GM12878 (cell line): ENCODE measurements at regions not wholly inside any gene's neighbourhood (a gene's known extent, or its start where the extent isn't known, plus 50 kb on each side); places are given as distances from the start of the nearest gene placed in this dataset.

Experiments
- ATAC-seq: fragments of 200-7000 bp; cut with Tn5 transposase; 3 replicates; pipeline ENCODE4 v1.9.1; 2020; ENCODE audit warnings: mild to moderate bottlenecking, moderate library complexity
- BruUV-seq: library from RNA; stranded (reverse); fragments of 400-500 nt; replicated peaks from 2 replicates; lab custom pipeline; 2021; lab: Mats Ljungman, UMichigan
- CTCF ChIA-PET: fragments of 300-600 bp; sonication (Branson Sonifier 250); formaldehyde crosslinking; extraction: SDS; loops from one replicate; lab custom pipeline; 2021; ENCODE audit warnings: inconsistent platforms; lab: Yijun Ruan, JAX
- POLR2A ChIA-PET: fragments of 350-600 bp; formaldehyde crosslinking; extraction: SDS; loops from one replicate; lab custom pipeline; 2021; ENCODE audit warnings: inconsistent platforms; lab: Charles Lee
- RAD21 ChIA-PET: fragments of 300-600 bp; sonication (Branson Sonifier 250); formaldehyde crosslinking; loops from one replicate; lab custom pipeline; 2023; ENCODE audit warnings: antibody characterized with exemption; ENCODE audit not compliant: unreplicated experiment; lab: Charles Lee
- SMC1A ChIA-PET: fragments of 300-600 bp; sonication (Branson Sonifier 250); formaldehyde crosslinking; loops from one replicate; lab custom pipeline; 2023; ENCODE audit not compliant: unreplicated experiment, uncharacterized antibody; lab: Charles Lee
- DNase-seq: peaks from one replicate; pipeline ENCODE4 v3.0.0-alpha.2; 2011; ENCODE audit warnings: low read depth, low spot score
- FAIRE-seq: peaks from 3 replicates; lab custom pipeline; 2011; peaks lifted over from hg19 to GRCh38; lab: Jason Lieb, UNC
- H2AFZ ChIP-seq: 2 replicates; pipeline ENCODE4 v1.6.0; 2011; ENCODE audit warnings: low read depth, low read length, control low read depth; ENCODE audit not compliant: control insufficient read depth
- H3K27ac ChIP-seq: 2 replicates; pipeline ENCODE4 v1.5.1; 2011; ENCODE audit warnings: control low read depth; ENCODE audit not compliant: control insufficient read depth, insufficient read depth
- H3K27me3 ChIP-seq, 2 experiments: replicated peaks in 1 of 2; 2 replicates each; pipeline versions ENCODE4 v1.6.0 to v1.6.1; 2011; ENCODE audit warnings: low read length in 1 of 2; ENCODE audit not compliant: control insufficient read depth in 2 of 2, insufficient read depth in 2 of 2
- H3K36me3 ChIP-seq, 2 experiments: 2 replicates each; pipeline ENCODE4 v1.5.1; 2011; ENCODE audit warnings: low read length in 1 of 2; ENCODE audit not compliant: control insufficient read depth in 2 of 2, insufficient read depth in 2 of 2
- H3K4me1 ChIP-seq: 2 replicates; pipeline ENCODE4 v1.6.1; 2011; ENCODE audit warnings: mild to moderate bottlenecking, low read length, moderate library complexity, mixed read lengths; ENCODE audit not compliant: control insufficient read depth, insufficient read depth
- H3K4me2 ChIP-seq: 2 replicates; pipeline ENCODE4 v1.6.0; 2011; ENCODE audit warnings: control low read depth; ENCODE audit not compliant: control insufficient read depth, insufficient read depth
- H3K4me3 ChIP-seq: fragments of 200-600 bp; sonication (generic); 2 replicates; pipeline ENCODE4 v1.5.1; 2016
- H3K79me2 ChIP-seq: 2 replicates; pipeline ENCODE4 v1.6.0; 2011; ENCODE audit warnings: low read length; ENCODE audit not compliant: control insufficient read depth, insufficient read depth
- H3K9ac ChIP-seq: 2 replicates; pipeline ENCODE4 v1.8.0; 2011; ENCODE audit warnings: low read length, control low read depth, mixed read lengths; ENCODE audit not compliant: control insufficient read depth, insufficient read depth
- H3K9me3 ChIP-seq: replicated peaks from 3 replicates; pipeline ENCODE4 v1.5.1; 2011; ENCODE audit warnings: mild to moderate bottlenecking, low read length; ENCODE audit not compliant: control insufficient read depth, insufficient read depth
- H4K20me1 ChIP-seq: 2 replicates; pipeline ENCODE4 v1.6.0; 2011; ENCODE audit not compliant: control insufficient read depth, insufficient read depth
- ESRRA ChIP-seq: IDR thresholded peaks from 2 replicates; pipeline ENCODE4 v1.6.1; 2012; ENCODE audit warnings: mild to moderate bottlenecking, low read length, improper control_type of control experiment
- KLF5 ChIP-seq: fragments of 450-650 bp; IDR thresholded peaks from 2 replicates; pipeline ENCODE4 v1.6.1; 2014; ENCODE audit warnings: mild to moderate bottlenecking; ENCODE audit not compliant: partially characterized antibody
- LARP7 ChIP-seq: fragments of 450-650 bp; IDR thresholded peaks from 2 replicates; pipeline ENCODE4 v1.6.1; 2017; ENCODE audit warnings: mild to moderate bottlenecking
- NRF1 ChIP-seq: conservative IDR thresholded peaks from 2 replicates; pipeline ENCODE4 v1.6.1; 2011; ENCODE audit warnings: mild to moderate bottlenecking, low read depth, low read length, improper control_type of control experiment
- PML ChIP-seq: IDR thresholded peaks from 2 replicates; pipeline ENCODE4 v1.6.1; 2012; ENCODE audit warnings: low read length, inconsistent platforms
- POLR2AphosphoS2 ChIP-seq: IDR thresholded peaks from 2 replicates; pipeline ENCODE4 v1.6.1; 2011; ENCODE audit warnings: low read depth, mild to moderate bottlenecking, low read length, improper control_type of control experiment, moderate library complexity
- POLR2AphosphoS5 ChIP-seq: IDR thresholded peaks from 2 replicates; pipeline ENCODE4 v1.6.1; 2011; ENCODE audit warnings: mild to moderate bottlenecking, low read length, inconsistent platforms
- POU2F2 ChIP-seq: IDR thresholded peaks from 3 replicates; pipeline ENCODE4 v1.6.1; 2011; ENCODE audit warnings: low read depth, mild to moderate bottlenecking, low read length, borderline replicate concordance
- RB1 ChIP-seq: fragments of 450-650 bp; formaldehyde crosslinking; IDR thresholded peaks from 2 replicates; pipeline ENCODE4 v1.6.1; 2017; ENCODE audit warnings: mild to moderate bottlenecking, borderline replicate concordance
- RELA ChIP-seq: fragments of 450-650 bp; IDR thresholded peaks from 2 replicates; pipeline ENCODE4 v1.8.0; 2014; ENCODE audit warnings: borderline replicate concordance; ENCODE audit not compliant: partially characterized antibody
- RFX5 ChIP-seq: IDR thresholded peaks from 2 replicates; pipeline ENCODE4 v1.6.1; 2011; ENCODE audit warnings: low read depth, low read length, improper control_type of control experiment
- SIN3A ChIP-seq: IDR thresholded peaks from 2 replicates; pipeline ENCODE4 v1.6.1; 2012; ENCODE audit warnings: low read depth, low read length, improper control_type of control experiment
- STAT1 ChIP-seq: fragments of 450-650 bp; conservative IDR thresholded peaks from 2 replicates; pipeline ENCODE4 v1.6.1; 2014; ENCODE audit warnings: antibody characterized with exemption, mild to moderate bottlenecking
- ZNF622 ChIP-seq: fragments of 450-650 bp; IDR thresholded peaks from 2 replicates; pipeline ENCODE4 v1.6.1; 2017; ENCODE audit warnings: mild to moderate bottlenecking, inconsistent platforms
- WGBS: methylation state at CpG from one replicate; pipeline ENCODE4 v1.1.6; 2016; ENCODE audit warnings: low lambda C conversion rate; ENCODE audit not compliant: insufficient replicate concordance, insufficient coverage; ENCODE audit errors: missing lambda C conversion rate; 5-methylcytosine and 5-hydroxymethylcytosine counted together
- in situ Hi-C: fragments of 300-500 bp; cut with MboI; formaldehyde crosslinking; loops from 9 replicates; pipeline ENCODE4 v1.14.3; 2018; ENCODE audit warnings: mixed read lengths
- intact Hi-C: fragments of 100-400 bp; cut with micrococcal nuclease; formaldehyde crosslinking; loops from one replicate; pipeline ENCODE4 v1.14.2; 2022; ENCODE audit not compliant: unreplicated experiment
- TF ChIP-seq, protein P1 (sequence below), 3 experiments: IDR thresholded peaks in 2 of 3; conservative IDR thresholded peaks in 1 of 3; 2 replicates each; pipeline ENCODE4 v1.5.1; 2011; ENCODE audit warnings: low read depth in 3 of 3, low read length in 3 of 3, mild to moderate bottlenecking in 3 of 3, control low read depth in 2 of 3, moderate library complexity in 2 of 3, inconsistent platforms in 1 of 3, mixed read lengths in 1 of 3; ENCODE audit not compliant: control insufficient read depth in 2 of 3, insufficient read depth in 1 of 3; ENCODE audit errors: extremely low read depth in 1 of 3
- TF ChIP-seq, protein P2 (sequence below): fragments of 450-650 bp; IDR thresholded peaks from 2 replicates; pipeline ENCODE4 v1.6.1; 2017; ENCODE audit warnings: mild to moderate bottlenecking
- TF ChIP-seq, protein P3 (sequence below): fragments of 450-650 bp; IDR thresholded peaks from 2 replicates; pipeline ENCODE4 v1.6.1; 2017; ENCODE audit warnings: mild to moderate bottlenecking, low read depth, inconsistent platforms; ENCODE audit not compliant: poor library complexity, severe bottlenecking

DNA sequence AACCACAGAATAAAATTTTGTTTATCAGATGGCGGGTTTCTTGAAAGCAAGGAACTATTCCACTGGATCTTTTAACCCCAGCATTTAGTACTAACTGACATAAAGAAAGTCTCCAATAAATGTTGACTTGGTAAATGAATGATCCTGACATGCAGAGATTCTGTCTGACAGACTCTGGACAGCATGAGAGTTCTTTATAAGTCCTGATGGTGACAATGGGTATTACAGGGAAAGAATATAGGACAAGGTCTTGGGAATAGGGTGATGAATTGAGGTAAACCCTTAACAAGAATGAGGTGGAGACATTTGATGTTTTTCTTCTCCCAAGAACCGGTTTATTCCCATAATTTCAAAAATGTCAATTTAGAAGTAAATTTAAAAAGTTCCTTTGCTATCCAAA, 453.9 kb downstream of the TUSC1 start:
- 0% methylated on average over 2 of the region's 2 CpGs for WGBS
- intact Hi-C loops (no loop called here), in situ Hi-C loops (no loop called here)
- no peak overlapping the region for H3K4me3 ChIP-seq
- H3K4me2 ChIP-seq = no peak overlapping the region
- no peaks in the 10 kb centered on the region for H3K27me3 ChIP-seq
- no peak overlapping the region for H3K9ac ChIP-seq
- H3K27ac ChIP-seq = no peak overlapping the region
- ChIA-PET POLR2A (no interaction called here), CTCF (no interaction called here), RAD21 (no interaction called here), SMC1A (no interaction called here)
- H3K4me1 ChIP-seq = no peaks in the 10 kb centered on the region
- BruUV-seq = no TSS peak
- H3K36me3 ChIP-seq = no peaks in the 10 kb centered on the region
- ATAC-seq (no peak), DNase-seq (no peak), FAIRE-seq (no peak)
- TF ChIP-seq, protein P1, sequence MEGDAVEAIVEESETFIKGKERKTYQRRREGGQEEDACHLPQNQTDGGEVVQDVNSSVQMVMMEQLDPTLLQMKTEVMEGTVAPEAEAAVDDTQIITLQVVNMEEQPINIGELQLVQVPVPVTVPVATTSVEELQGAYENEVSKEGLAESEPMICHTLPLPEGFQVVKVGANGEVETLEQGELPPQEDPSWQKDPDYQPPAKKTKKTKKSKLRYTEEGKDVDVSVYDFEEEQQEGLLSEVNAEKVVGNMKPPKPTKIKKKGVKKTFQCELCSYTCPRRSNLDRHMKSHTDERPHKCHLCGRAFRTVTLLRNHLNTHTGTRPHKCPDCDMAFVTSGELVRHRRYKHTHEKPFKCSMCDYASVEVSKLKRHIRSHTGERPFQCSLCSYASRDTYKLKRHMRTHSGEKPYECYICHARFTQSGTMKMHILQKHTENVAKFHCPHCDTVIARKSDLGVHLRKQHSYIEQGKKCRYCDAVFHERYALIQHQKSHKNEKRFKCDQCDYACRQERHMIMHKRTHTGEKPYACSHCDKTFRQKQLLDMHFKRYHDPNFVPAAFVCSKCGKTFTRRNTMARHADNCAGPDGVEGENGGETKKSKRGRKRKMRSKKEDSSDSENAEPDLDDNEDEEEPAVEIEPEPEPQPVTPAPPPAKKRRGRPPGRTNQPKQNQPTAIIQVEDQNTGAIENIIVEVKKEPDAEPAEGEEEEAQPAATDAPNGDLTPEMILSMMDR (IDR thresholded peaks at IDR 0.05 in 2 of 3, conservative IDR thresholded peaks at IDR 0.05 in 1 of 3; ENCODE audit: control insufficient read depth in 2 of 3, extremely low read depth in 1 of 3, insufficient read depth in 1 of 3, low read depth in 3 of 3, low read length in 3 of 3) = no peak
- TF ChIP-seq POLR2AphosphoS5 = no peak
- no peak for TF ChIP-seq LARP7
- TF ChIP-seq, protein P2, sequence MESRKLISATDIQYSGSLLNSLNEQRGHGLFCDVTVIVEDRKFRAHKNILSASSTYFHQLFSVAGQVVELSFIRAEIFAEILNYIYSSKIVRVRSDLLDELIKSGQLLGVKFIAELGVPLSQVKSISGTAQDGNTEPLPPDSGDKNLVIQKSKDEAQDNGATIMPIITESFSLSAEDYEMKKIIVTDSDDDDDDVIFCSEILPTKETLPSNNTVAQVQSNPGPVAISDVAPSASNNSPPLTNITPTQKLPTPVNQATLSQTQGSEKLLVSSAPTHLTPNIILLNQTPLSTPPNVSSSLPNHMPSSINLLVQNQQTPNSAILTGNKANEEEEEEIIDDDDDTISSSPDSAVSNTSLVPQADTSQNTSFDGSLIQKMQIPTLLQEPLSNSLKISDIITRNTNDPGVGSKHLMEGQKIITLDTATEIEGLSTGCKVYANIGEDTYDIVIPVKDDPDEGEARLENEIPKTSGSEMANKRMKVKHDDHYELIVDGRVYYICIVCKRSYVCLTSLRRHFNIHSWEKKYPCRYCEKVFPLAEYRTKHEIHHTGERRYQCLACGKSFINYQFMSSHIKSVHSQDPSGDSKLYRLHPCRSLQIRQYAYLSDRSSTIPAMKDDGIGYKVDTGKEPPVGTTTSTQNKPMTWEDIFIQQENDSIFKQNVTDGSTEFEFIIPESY = no peak
- TF ChIP-seq RB1 = no peak
- TF ChIP-seq SIN3A = no peak
- no peak for TF ChIP-seq RFX5
- no peak for TF ChIP-seq STAT1
- TF ChIP-seq ZNF622 = no peak
- TF ChIP-seq ESRRA = no peak
- no peak for TF ChIP-seq POU2F2
- no peak for TF ChIP-seq RELA
- TF ChIP-seq POLR2AphosphoS2 = no peak
- no peak for TF ChIP-seq NRF1
- TF ChIP-seq, protein P3, sequence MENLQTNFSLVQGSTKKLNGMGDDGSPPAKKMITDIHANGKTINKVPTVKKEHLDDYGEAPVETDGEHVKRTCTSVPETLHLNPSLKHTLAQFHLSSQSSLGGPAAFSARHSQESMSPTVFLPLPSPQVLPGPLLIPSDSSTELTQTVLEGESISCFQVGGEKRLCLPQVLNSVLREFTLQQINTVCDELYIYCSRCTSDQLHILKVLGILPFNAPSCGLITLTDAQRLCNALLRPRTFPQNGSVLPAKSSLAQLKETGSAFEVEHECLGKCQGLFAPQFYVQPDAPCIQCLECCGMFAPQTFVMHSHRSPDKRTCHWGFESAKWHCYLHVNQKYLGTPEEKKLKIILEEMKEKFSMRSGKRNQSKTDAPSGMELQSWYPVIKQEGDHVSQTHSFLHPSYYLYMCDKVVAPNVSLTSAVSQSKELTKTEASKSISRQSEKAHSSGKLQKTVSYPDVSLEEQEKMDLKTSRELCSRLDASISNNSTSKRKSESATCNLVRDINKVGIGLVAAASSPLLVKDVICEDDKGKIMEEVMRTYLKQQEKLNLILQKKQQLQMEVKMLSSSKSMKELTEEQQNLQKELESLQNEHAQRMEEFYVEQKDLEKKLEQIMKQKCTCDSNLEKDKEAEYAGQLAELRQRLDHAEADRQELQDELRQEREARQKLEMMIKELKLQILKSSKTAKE = no peak
- no peak for TF ChIP-seq PML
- no peak for TF ChIP-seq KLF5
- H2AFZ ChIP-seq = no peak overlapping the region
- no peaks in the 10 kb centered on the region for H3K79me2 ChIP-seq
- no peaks in the 10 kb centered on the region for H3K9me3 ChIP-seq
- H4K20me1 ChIP-seq = no peaks in the 10 kb centered on the region
